ENCODE measurements at regions not wholly inside any gene's neighbourhood (a gene's known extent, or its start where the extent isn't known, plus 50 kb on each side); places are given as distances from the start of the nearest gene placed in this dataset.

- no peak for TF ChIP-seq IRF1 (CRISPR knock-in tag; IDR thresholded peaks at IDR 0.05; ENCODE audit: borderline replicate concordance)
- TF ChIP-seq MTA3 (IDR thresholded peaks at IDR 0.05; ENCODE audit: borderline replicate concordance): no peak
- no peak for TF ChIP-seq CBX8 (IDR thresholded peaks at IDR 0.05; ENCODE audit: borderline replicate concordance, extremely low read depth, low read depth, low read length, poor library complexity, severe bottlenecking)
- no peak for TF ChIP-seq RBM17 (IDR thresholded peaks at IDR 0.05; ENCODE audit: borderline replicate concordance, low read depth, low read length)
- TF ChIP-seq SP2 (IDR thresholded peaks at IDR 0.05; ENCODE audit: extremely low read depth, low read depth, low read length, poor library complexity, severe bottlenecking): no peak
- TF ChIP-seq CTCF (IDR thresholded peaks at IDR 0.05 in 2 of 3, conservative IDR thresholded peaks at IDR 0.05 in 1 of 3; ENCODE audit: insufficient read depth in 2 of 3, low read depth in 1 of 3, low read length in 3 of 3): no peak
- TF ChIP-seq CCAR2 (IDR thresholded peaks at IDR 0.05; ENCODE audit: low read depth, low read length): no peak
These were observed 380.7 kb upstream of the IRX1 start for GRCh38 chr5:3214838-3215374.
